WTC11 (cell line): ENCODE measurements at regions not wholly inside any gene's neighbourhood (a gene's known extent, or its start where the extent isn't known, plus 50 kb on each side); places are given as distances from the start of the nearest gene placed in this dataset.

Experiments
- CTCF ChIP-seq: fragments of 200-600 bp; IDR thresholded peaks from 2 replicates; pipeline ENCODE4 v1.8.0; 2022; ENCODE audit warnings: antibody characterized with exemption
- FOXP1 ChIP-seq: sonication (generic); formaldehyde crosslinking; IDR thresholded peaks from 2 replicates; pipeline ENCODE4 v1.8.0; 2022; ENCODE audit warnings: missing genetic modification reagents, mild to moderate bottlenecking, moderate library complexity, borderline replicate concordance
- TCF7 ChIP-seq: sonication (generic); formaldehyde crosslinking; IDR thresholded peaks from 2 replicates; pipeline ENCODE4 v1.8.0; 2022; ENCODE audit warnings: mild to moderate bottlenecking, low read depth, missing genetic modification reagents, moderate library complexity
- TEAD4 ChIP-seq: sonication (generic); formaldehyde crosslinking; IDR thresholded peaks from 2 replicates; pipeline ENCODE4 v1.8.0; 2022; ENCODE audit warnings: mild to moderate bottlenecking, missing genetic modification reagents
- ZNF121 ChIP-seq: sonication (generic); formaldehyde crosslinking; IDR thresholded peaks from 2 replicates; pipeline ENCODE4 v1.8.0; 2023; ENCODE audit warnings: missing genetic modification reagents
- ZNF232 ChIP-seq: sonication (generic); formaldehyde crosslinking; IDR thresholded peaks from 2 replicates; pipeline ENCODE4 v1.8.0; 2022; ENCODE audit warnings: mild to moderate bottlenecking, missing genetic modification reagents
- ZNF512 ChIP-seq: sonication (generic); formaldehyde crosslinking; IDR thresholded peaks from 2 replicates; pipeline ENCODE4 v1.8.1; 2022; ENCODE audit warnings: missing genetic modification reagents, borderline replicate concordance
- TF ChIP-seq, protein P1 (sequence below): sonication (generic); formaldehyde crosslinking; IDR thresholded peaks from 2 replicates; pipeline ENCODE4 v1.8.1; 2023; ENCODE audit warnings: mild to moderate bottlenecking, missing genetic modification reagents, moderate library complexity
- TF ChIP-seq, protein P2 (sequence below): sonication (generic); formaldehyde crosslinking; IDR thresholded peaks from 2 replicates; pipeline ENCODE4 v1.8.0; 2022; ENCODE audit warnings: mild to moderate bottlenecking, missing genetic modification reagents
- TF ChIP-seq, protein P3 (sequence below): sonication (generic); formaldehyde crosslinking; IDR thresholded peaks from 2 replicates; pipeline ENCODE4 v1.8.0; 2023; ENCODE audit warnings: missing genetic modification reagents

DNA sequence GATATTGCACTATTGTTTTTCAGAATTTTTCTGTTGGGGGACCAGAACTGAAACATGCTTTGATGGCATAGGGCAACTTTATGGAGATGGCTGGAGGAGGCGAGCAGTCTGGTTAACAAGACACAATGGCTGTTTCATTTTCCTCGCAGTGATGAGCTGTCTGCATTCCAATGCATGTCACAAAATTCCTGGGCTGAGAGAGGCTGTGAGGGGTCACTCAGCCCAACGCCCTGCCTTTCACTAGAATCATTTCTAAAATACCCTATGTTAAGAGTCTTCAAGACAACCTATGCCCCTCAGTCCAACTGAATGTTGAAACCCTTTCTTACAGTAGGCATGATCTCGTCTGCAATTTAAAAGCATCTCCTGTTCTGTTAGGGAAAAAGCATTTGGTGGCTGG lies 1090.0 kb downstream of the BCL11A start:
- TF ChIP-seq CTCF, result no peak
- TF ChIP-seq ZNF512 (CRISPR knock-in tag), result no peak
- no peak for TF ChIP-seq TCF7 (CRISPR knock-in tag)
- TF ChIP-seq, protein P1, sequence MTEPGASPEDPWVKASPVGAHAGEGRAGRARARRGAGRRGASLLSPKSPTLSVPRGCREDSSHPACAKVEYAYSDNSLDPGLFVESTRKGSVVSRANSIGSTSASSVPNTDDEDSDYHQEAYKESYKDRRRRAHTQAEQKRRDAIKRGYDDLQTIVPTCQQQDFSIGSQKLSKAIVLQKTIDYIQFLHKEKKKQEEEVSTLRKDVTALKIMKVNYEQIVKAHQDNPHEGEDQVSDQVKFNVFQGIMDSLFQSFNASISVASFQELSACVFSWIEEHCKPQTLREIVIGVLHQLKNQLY (CRISPR knock-in tag), result no peak
- TF ChIP-seq, protein P2, sequence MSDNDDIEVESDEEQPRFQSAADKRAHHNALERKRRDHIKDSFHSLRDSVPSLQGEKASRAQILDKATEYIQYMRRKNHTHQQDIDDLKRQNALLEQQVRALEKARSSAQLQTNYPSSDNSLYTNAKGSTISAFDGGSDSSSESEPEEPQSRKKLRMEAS (CRISPR knock-in tag), result no peak
- TF ChIP-seq ZNF121 (CRISPR knock-in tag), result no peak
- TF ChIP-seq ZNF232, result no peak
- TF ChIP-seq, protein P3, sequence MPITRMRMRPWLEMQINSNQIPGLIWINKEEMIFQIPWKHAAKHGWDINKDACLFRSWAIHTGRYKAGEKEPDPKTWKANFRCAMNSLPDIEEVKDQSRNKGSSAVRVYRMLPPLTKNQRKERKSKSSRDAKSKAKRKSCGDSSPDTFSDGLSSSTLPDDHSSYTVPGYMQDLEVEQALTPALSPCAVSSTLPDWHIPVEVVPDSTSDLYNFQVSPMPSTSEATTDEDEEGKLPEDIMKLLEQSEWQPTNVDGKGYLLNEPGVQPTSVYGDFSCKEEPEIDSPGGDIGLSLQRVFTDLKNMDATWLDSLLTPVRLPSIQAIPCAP (CRISPR knock-in tag), result no peak
- no peak for TF ChIP-seq FOXP1 (CRISPR knock-in tag)
- no peak for TF ChIP-seq TEAD4 (CRISPR knock-in tag)
